GM18502 (cell line): ENCODE measurements at regions not wholly inside any gene's neighbourhood (a gene's known extent, or its start where the extent isn't known, plus 50 kb on each side); places are given as distances from the start of the nearest gene placed in this dataset.

ENCODE experiments used
- ATAC-seq: cut with Tn5 transposase; IDR thresholded peaks from one replicate; pipeline ENCODE4 v1.9.1; 2021; ENCODE audit warnings: mild to moderate bottlenecking; ENCODE audit not compliant: unreplicated experiment, poor library complexity

GRCh38 chr2:174022431-174022830 lies 57.3 kb upstream of the SP3 start:
- ATAC-seq, result no peak

GRCh38 chr2:174020926-174021662 lies 55.9 kb upstream of the SP3 start:
- peak; percentile 55 for ATAC-seq

GRCh38 chr2:174020026-174020425 lies 54.9 kb upstream of the SP3 start:
- ATAC-seq, result no peak

GRCh38 chr2:174016447-174016846 lies 51.3 kb upstream of the SP3 start:
- ATAC-seq, result no peak

GRCh38 chr2:174015428-174015827 lies 50.3 kb upstream of the SP3 start:
- ATAC-seq, result no peak
